Progenitor cell of endocrine pancreas (in vitro differentiated cells): ENCODE measurements at regions not wholly inside any gene's neighbourhood (a gene's known extent, or its start where the extent isn't known, plus 50 kb on each side); places are given as distances from the start of the nearest gene placed in this dataset.

Experiments used
- DNase-seq: peaks from one replicate; pipeline ENCODE4 v3.0.0; 2021; ENCODE audit warnings: low spot score; ENCODE audit not compliant: unreplicated experiment
- H3K27ac Mint-ChIP-seq: 2 replicates; pipeline ENCODE4 v1.8.0; 2021; ENCODE audit warnings: mild to moderate bottlenecking, moderate library complexity, mixed read lengths
- H3K27me3 Mint-ChIP-seq: 2 replicates; pipeline ENCODE4 v1.8.0; 2021; ENCODE audit warnings: mixed read lengths
- H3K36me3 Mint-ChIP-seq: 2 replicates; pipeline ENCODE4 v1.8.0; 2022; ENCODE audit warnings: mixed read lengths; ENCODE audit not compliant: insufficient read depth
- H3K4me1 Mint-ChIP-seq: 2 replicates; pipeline ENCODE4 v1.8.0; 2021; ENCODE audit warnings: low read depth, mixed read lengths
- H3K4me3 Mint-ChIP-seq: 2 replicates; pipeline ENCODE4 v1.8.0; 2021; ENCODE audit warnings: low read depth, mild to moderate bottlenecking, moderate library complexity, mixed read lengths
- H3K9me3 Mint-ChIP-seq: 2 replicates; pipeline ENCODE4 v1.8.0; 2021; ENCODE audit warnings: low read depth, mixed read lengths
- CTCF ChIP-seq: fragments of 200-600 bp; sonication (generic); IDR thresholded peaks from one replicate; pipeline ENCODE4 v1.5.0; 2021; ENCODE audit warnings: antibody characterized with exemption, mild to moderate bottlenecking; ENCODE audit not compliant: unreplicated experiment

DNA sequence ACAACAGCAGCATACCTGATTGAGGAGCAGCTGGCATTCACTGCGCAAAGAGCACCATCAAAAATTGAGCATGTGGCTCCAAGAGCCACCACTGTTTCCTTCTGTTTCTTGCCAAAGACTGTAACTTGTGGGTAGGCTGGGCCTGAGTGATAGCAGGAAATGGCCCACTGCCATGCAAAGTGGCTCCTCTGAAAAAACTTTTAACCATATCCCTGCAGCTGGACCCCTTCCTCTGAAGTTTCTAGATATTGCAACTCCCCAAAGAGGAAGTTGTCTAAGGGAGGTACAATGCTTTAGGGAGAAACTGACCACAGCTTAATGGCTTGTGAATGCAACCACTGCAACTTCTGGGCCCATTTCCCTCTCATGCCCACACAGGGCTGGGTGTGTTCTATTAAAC is 355.4 kb upstream of the PDE4D start:
- H3K27ac Mint-ChIP-seq, result no peak overlapping the region
- TF ChIP-seq CTCF, result no peak
- H3K27me3 Mint-ChIP-seq, result no peaks in the 10 kb centered on the region
- no peaks in the 10 kb centered on the region for H3K36me3 Mint-ChIP-seq
- DNase-seq, result no peak
- no peak overlapping the region for H3K4me3 Mint-ChIP-seq
- H3K9me3 Mint-ChIP-seq, result peaks cover 8% of the 10 kb centered on the region
- no peaks in the 10 kb centered on the region for H3K4me1 Mint-ChIP-seq

DNA sequence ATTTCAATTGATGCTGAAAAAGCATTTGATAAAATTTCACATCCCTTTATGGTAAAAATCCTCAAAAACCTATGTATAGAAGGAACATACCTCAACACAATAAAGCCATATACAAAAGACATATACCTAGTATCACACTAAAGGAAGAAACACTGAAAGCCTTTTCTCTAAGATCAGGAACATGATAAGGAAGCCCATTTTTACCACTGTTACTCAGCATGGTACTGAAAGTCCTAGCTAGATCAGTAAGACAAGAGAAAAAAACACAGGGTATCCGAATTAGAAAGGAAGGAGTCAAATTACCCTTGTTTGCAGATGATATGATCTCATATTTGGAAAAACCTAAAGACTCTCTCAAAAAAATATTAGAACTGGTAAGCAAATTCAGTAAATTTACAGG is 350.2 kb upstream of the PDE4D start:
- no peaks in the 10 kb centered on the region for H3K36me3 Mint-ChIP-seq
- H3K4me3 Mint-ChIP-seq, result no peak overlapping the region
- H3K27ac Mint-ChIP-seq, result no peak overlapping the region
- peaks cover 24% of the 10 kb centered on the region for H3K9me3 Mint-ChIP-seq
- H3K27me3 Mint-ChIP-seq, result no peaks in the 10 kb centered on the region
- H3K4me1 Mint-ChIP-seq, result no peaks in the 10 kb centered on the region
- no peak for DNase-seq
- TF ChIP-seq CTCF, result no peak

GRCh38 chr5:60232036-60232795 is 338.7 kb upstream of the PDE4D start:
- Mint-ChIP-seq H3K4me3 (no peak overlapping the region), H3K27me3 (no peaks in the 10 kb centered on the region), H3K36me3 (no peaks in the 10 kb centered on the region), H3K4me1 (no peaks in the 10 kb centered on the region), H3K27ac (no peak overlapping the region), H3K9me3 (no peaks in the 10 kb centered on the region)
- TF ChIP-seq CTCF, result no peak
- no peak for DNase-seq

DNA sequence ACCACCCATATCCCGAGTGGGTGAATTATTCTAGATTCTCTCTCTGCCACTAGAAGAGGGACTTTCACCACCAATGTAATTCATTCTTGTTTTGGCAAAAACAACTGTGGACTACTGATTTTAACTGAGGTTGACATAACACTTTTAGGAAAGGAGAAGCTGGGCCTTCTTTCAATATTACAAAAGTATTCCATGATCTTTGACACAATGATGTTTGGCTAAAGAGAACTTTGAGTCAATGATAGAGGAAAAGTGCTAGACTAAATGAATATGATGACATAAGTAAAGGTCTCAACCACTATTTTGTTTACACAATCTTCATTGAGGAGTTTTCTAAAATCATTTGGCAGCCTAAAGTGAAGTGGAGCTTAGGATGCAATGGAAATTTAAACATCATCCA is 336.9 kb upstream of the PDE4D start:
- no peaks in the 10 kb centered on the region for H3K36me3 Mint-ChIP-seq
- no peak for DNase-seq

GRCh38 chr5:60229691-60230185 is 336.2 kb upstream of the PDE4D start:
- no peak for TF ChIP-seq CTCF
- no peak for DNase-seq
- no peaks in the 10 kb centered on the region for H3K9me3 Mint-ChIP-seq
- no peaks in the 10 kb centered on the region for H3K4me1 Mint-ChIP-seq
- H3K36me3 Mint-ChIP-seq, result no peaks in the 10 kb centered on the region
- H3K27me3 Mint-ChIP-seq, result no peaks in the 10 kb centered on the region
- no peak overlapping the region for H3K27ac Mint-ChIP-seq
- H3K4me3 Mint-ChIP-seq, result no peak overlapping the region

More for the DNA sequence above, 336.9 kb upstream of the PDE4D start:
- no peaks in the 10 kb centered on the region for H3K27me3 Mint-ChIP-seq
- H3K27ac Mint-ChIP-seq, result no peak overlapping the region
- TF ChIP-seq CTCF, result no peak
- no peak overlapping the region for H3K4me3 Mint-ChIP-seq
- H3K4me1 Mint-ChIP-seq, result no peaks in the 10 kb centered on the region
- no peaks in the 10 kb centered on the region for H3K9me3 Mint-ChIP-seq
